GM12878 (cell line): ENCODE measurements at regions not wholly inside any gene's neighbourhood (a gene's known extent, or its start where the extent isn't known, plus 50 kb on each side); places are given as distances from the start of the nearest gene placed in this dataset.
"Not testable (repeated sequence)": the region's sequence is repeated elsewhere in the genome, so short reads cannot be mapped to it uniquely, and the experiment has no call there.

Experiments
- ATAC-seq: fragments of 200-7000 bp; cut with Tn5 transposase; 3 replicates; pipeline ENCODE4 v1.9.1; 2020; ENCODE audit warnings: mild to moderate bottlenecking, moderate library complexity
- BruUV-seq: library from RNA; stranded (reverse); fragments of 400-500 nt; replicated peaks from 2 replicates; lab custom pipeline; 2021; lab: Mats Ljungman, UMichigan
- CTCF ChIA-PET: fragments of 300-600 bp; sonication (Branson Sonifier 250); formaldehyde crosslinking; extraction: SDS; loops from one replicate; lab custom pipeline; 2021; ENCODE audit warnings: inconsistent platforms; lab: Yijun Ruan, JAX
- POLR2A ChIA-PET: fragments of 350-600 bp; formaldehyde crosslinking; extraction: SDS; loops from one replicate; lab custom pipeline; 2021; ENCODE audit warnings: inconsistent platforms; lab: Charles Lee
- RAD21 ChIA-PET: fragments of 300-600 bp; sonication (Branson Sonifier 250); formaldehyde crosslinking; loops from one replicate; lab custom pipeline; 2023; ENCODE audit warnings: antibody characterized with exemption; ENCODE audit not compliant: unreplicated experiment; lab: Charles Lee
- SMC1A ChIA-PET: fragments of 300-600 bp; sonication (Branson Sonifier 250); formaldehyde crosslinking; loops from one replicate; lab custom pipeline; 2023; ENCODE audit not compliant: unreplicated experiment, uncharacterized antibody; lab: Charles Lee
- DNase-seq: peaks from one replicate; pipeline ENCODE4 v3.0.0-alpha.2; 2011; ENCODE audit warnings: low read depth, low spot score
- FAIRE-seq: peaks from 3 replicates; lab custom pipeline; 2011; peaks lifted over from hg19 to GRCh38; lab: Jason Lieb, UNC
- H2AFZ ChIP-seq: 2 replicates; pipeline ENCODE4 v1.6.0; 2011; ENCODE audit warnings: low read depth, low read length, control low read depth; ENCODE audit not compliant: control insufficient read depth
- H3K27ac ChIP-seq: 2 replicates; pipeline ENCODE4 v1.5.1; 2011; ENCODE audit warnings: control low read depth; ENCODE audit not compliant: control insufficient read depth, insufficient read depth
- H3K27me3 ChIP-seq, 2 experiments: replicated peaks in 1 of 2; 2 replicates each; pipeline versions ENCODE4 v1.6.0 to v1.6.1; 2011; ENCODE audit warnings: low read length in 1 of 2; ENCODE audit not compliant: control insufficient read depth in 2 of 2, insufficient read depth in 2 of 2
- H3K36me3 ChIP-seq, 2 experiments: 2 replicates each; pipeline ENCODE4 v1.5.1; 2011; ENCODE audit warnings: low read length in 1 of 2; ENCODE audit not compliant: control insufficient read depth in 2 of 2, insufficient read depth in 2 of 2
- H3K4me1 ChIP-seq: 2 replicates; pipeline ENCODE4 v1.6.1; 2011; ENCODE audit warnings: mild to moderate bottlenecking, low read length, moderate library complexity, mixed read lengths; ENCODE audit not compliant: control insufficient read depth, insufficient read depth
- H3K4me2 ChIP-seq: 2 replicates; pipeline ENCODE4 v1.6.0; 2011; ENCODE audit warnings: control low read depth; ENCODE audit not compliant: control insufficient read depth, insufficient read depth
- H3K4me3 ChIP-seq: fragments of 200-600 bp; sonication (generic); 2 replicates; pipeline ENCODE4 v1.5.1; 2016
- H3K79me2 ChIP-seq: 2 replicates; pipeline ENCODE4 v1.6.0; 2011; ENCODE audit warnings: low read length; ENCODE audit not compliant: control insufficient read depth, insufficient read depth
- H3K9ac ChIP-seq: 2 replicates; pipeline ENCODE4 v1.8.0; 2011; ENCODE audit warnings: low read length, control low read depth, mixed read lengths; ENCODE audit not compliant: control insufficient read depth, insufficient read depth
- H3K9me3 ChIP-seq: replicated peaks from 3 replicates; pipeline ENCODE4 v1.5.1; 2011; ENCODE audit warnings: mild to moderate bottlenecking, low read length; ENCODE audit not compliant: control insufficient read depth, insufficient read depth
- H4K20me1 ChIP-seq: 2 replicates; pipeline ENCODE4 v1.6.0; 2011; ENCODE audit not compliant: control insufficient read depth, insufficient read depth
- KDM1A ChIP-seq: fragments of 200-600 bp; sonication (generic); IDR thresholded peaks from 2 replicates; pipeline ENCODE4 v1.6.1; 2016; ENCODE audit warnings: borderline replicate concordance
- KLF5 ChIP-seq: fragments of 450-650 bp; IDR thresholded peaks from 2 replicates; pipeline ENCODE4 v1.6.1; 2014; ENCODE audit warnings: mild to moderate bottlenecking; ENCODE audit not compliant: partially characterized antibody
- LARP7 ChIP-seq: fragments of 450-650 bp; IDR thresholded peaks from 2 replicates; pipeline ENCODE4 v1.6.1; 2017; ENCODE audit warnings: mild to moderate bottlenecking
- NFXL1 ChIP-seq: fragments of 450-650 bp; IDR thresholded peaks from 2 replicates; pipeline ENCODE4 v1.6.1; 2017; ENCODE audit warnings: antibody characterized with exemption, mild to moderate bottlenecking, borderline replicate concordance
- NR2C2 ChIP-seq: IDR thresholded peaks from 2 replicates; pipeline ENCODE4 v1.6.1; 2011; ENCODE audit warnings: borderline replicate concordance, low read depth; ENCODE audit not compliant: control insufficient read depth, insufficient read length
- WGBS: methylation state at CpG from one replicate; pipeline ENCODE4 v1.1.6; 2016; ENCODE audit warnings: low lambda C conversion rate; ENCODE audit not compliant: insufficient replicate concordance, insufficient coverage; ENCODE audit errors: missing lambda C conversion rate; 5-methylcytosine and 5-hydroxymethylcytosine counted together
- in situ Hi-C: fragments of 300-500 bp; cut with MboI; formaldehyde crosslinking; loops from 9 replicates; pipeline ENCODE4 v1.14.3; 2018; ENCODE audit warnings: mixed read lengths
- intact Hi-C: fragments of 100-400 bp; cut with micrococcal nuclease; formaldehyde crosslinking; loops from one replicate; pipeline ENCODE4 v1.14.2; 2022; ENCODE audit not compliant: unreplicated experiment
- TF ChIP-seq, protein P1 (sequence below): fragments of 450-650 bp; IDR thresholded peaks from 2 replicates; pipeline ENCODE4 v1.6.1; 2017; ENCODE audit warnings: mild to moderate bottlenecking, low read depth, inconsistent platforms; ENCODE audit not compliant: poor library complexity, severe bottlenecking
- TF ChIP-seq, protein P2 (sequence below), 3 experiments: IDR thresholded peaks in 2 of 3; conservative IDR thresholded peaks in 1 of 3; 2 replicates each; pipeline ENCODE4 v1.5.1; 2011; ENCODE audit warnings: low read depth in 3 of 3, low read length in 3 of 3, mild to moderate bottlenecking in 3 of 3, control low read depth in 2 of 3, moderate library complexity in 2 of 3, inconsistent platforms in 1 of 3, mixed read lengths in 1 of 3; ENCODE audit not compliant: control insufficient read depth in 2 of 3, insufficient read depth in 1 of 3; ENCODE audit errors: extremely low read depth in 1 of 3

DNA sequence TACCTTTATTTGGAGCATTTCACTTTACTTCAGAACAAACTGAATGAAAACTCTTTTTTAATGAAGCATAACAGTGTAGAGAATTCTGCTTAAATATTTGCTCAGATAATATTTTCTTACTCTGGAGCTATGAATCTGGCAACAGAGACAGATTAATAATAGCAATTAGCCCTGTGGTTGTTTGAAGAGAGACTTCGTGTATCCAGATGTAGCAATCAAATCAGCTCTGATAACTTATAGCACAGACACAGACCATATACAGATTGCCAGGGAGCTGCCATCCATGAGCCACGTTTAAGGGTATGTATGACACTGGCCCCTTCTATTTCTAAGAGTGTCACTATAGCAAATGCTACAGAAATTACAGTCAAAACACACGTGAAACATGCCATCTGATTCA, 146.6 kb downstream of the EXOC5 start:
- Histone ChIP-seq H4K20me1 (no peaks in the 10 kb centered on the region), H3K4me1 (no peaks in the 10 kb centered on the region), H3K9ac (no peak overlapping the region), H3K9me3 (no peaks in the 10 kb centered on the region), H3K79me2 (no peaks in the 10 kb centered on the region), H3K36me3 (no peaks in the 10 kb centered on the region), H3K4me3 (no peak overlapping the region), H3K27ac (no peak overlapping the region), H3K27me3 (no peaks in the 10 kb centered on the region), H3K4me2 (no peak overlapping the region), H2AFZ (no peak overlapping the region)
- ChIA-PET SMC1A (interaction anchor here (0.9 kb wide), 1 partner anchor 24 kb away, joined by 3 read pairs; no protein-coding TSS in a partner anchor), POLR2A (no interaction called here), RAD21 (no interaction called here), CTCF (no interaction called here)
- FAIRE-seq (no peak), ATAC-seq (no peak), DNase-seq (no peak)
- no peak for TF ChIP-seq KDM1A
- TF ChIP-seq, protein P1, sequence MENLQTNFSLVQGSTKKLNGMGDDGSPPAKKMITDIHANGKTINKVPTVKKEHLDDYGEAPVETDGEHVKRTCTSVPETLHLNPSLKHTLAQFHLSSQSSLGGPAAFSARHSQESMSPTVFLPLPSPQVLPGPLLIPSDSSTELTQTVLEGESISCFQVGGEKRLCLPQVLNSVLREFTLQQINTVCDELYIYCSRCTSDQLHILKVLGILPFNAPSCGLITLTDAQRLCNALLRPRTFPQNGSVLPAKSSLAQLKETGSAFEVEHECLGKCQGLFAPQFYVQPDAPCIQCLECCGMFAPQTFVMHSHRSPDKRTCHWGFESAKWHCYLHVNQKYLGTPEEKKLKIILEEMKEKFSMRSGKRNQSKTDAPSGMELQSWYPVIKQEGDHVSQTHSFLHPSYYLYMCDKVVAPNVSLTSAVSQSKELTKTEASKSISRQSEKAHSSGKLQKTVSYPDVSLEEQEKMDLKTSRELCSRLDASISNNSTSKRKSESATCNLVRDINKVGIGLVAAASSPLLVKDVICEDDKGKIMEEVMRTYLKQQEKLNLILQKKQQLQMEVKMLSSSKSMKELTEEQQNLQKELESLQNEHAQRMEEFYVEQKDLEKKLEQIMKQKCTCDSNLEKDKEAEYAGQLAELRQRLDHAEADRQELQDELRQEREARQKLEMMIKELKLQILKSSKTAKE, result no peak
- TF ChIP-seq, protein P2, sequence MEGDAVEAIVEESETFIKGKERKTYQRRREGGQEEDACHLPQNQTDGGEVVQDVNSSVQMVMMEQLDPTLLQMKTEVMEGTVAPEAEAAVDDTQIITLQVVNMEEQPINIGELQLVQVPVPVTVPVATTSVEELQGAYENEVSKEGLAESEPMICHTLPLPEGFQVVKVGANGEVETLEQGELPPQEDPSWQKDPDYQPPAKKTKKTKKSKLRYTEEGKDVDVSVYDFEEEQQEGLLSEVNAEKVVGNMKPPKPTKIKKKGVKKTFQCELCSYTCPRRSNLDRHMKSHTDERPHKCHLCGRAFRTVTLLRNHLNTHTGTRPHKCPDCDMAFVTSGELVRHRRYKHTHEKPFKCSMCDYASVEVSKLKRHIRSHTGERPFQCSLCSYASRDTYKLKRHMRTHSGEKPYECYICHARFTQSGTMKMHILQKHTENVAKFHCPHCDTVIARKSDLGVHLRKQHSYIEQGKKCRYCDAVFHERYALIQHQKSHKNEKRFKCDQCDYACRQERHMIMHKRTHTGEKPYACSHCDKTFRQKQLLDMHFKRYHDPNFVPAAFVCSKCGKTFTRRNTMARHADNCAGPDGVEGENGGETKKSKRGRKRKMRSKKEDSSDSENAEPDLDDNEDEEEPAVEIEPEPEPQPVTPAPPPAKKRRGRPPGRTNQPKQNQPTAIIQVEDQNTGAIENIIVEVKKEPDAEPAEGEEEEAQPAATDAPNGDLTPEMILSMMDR (IDR thresholded peaks at IDR 0.05 in 2 of 3, conservative IDR thresholded peaks at IDR 0.05 in 1 of 3; ENCODE audit: control insufficient read depth in 2 of 3, extremely low read depth in 1 of 3, insufficient read depth in 1 of 3, low read depth in 3 of 3, low read length in 3 of 3), result no peak
- TF ChIP-seq NFXL1, result no peak
- TF ChIP-seq KLF5, result no peak
- no peak for TF ChIP-seq NR2C2
- no peak for TF ChIP-seq LARP7
- BruUV-seq, result no TSS peak
- 0% methylated on average over 3 of the region's 3 CpGs for WGBS
- in situ Hi-C loops, result no loop called here
- intact Hi-C loops, result no loop called here

DNA sequence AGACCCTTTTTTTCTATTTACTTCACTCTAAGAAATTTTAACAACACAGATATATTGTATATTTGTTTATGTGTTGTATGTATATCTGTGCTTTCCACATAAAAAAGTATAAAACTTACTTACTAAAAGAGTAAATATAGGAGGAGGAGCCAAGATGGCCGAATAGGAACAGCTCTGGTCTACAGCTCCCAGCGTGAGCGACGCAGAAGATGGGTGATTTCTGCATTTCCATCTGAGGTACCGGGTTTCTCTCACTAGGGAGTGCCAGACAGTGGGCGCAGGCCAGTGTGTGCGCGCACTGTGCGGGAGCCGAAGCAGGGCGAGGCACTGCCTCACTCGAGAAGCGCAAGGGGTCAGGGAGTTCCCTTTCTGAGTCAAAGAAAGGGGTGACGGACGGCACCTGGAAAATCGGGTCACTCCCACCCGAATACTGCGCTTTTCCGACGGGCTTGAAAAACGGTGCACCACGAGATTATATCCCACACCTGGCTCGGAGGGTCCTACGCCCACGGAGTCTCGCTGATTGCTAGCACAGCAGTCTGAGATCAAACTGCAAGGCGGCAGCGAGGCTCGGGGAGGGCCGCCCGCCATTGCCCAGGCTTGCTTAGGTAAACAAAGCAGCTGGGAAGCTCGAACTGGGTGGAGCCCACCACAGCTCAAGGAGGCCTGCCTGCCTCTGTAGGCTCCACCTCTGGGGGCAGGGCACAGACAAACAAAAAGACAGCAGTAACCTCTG, 156.5 kb downstream of the EXOC5 start:
- H3K27ac ChIP-seq, RAD21 ChIA-PET, H3K9ac ChIP-seq, H4K20me1 ChIP-seq, BruUV-seq, H3K79me2 ChIP-seq, FAIRE-seq, POLR2A ChIA-PET, in situ Hi-C loops, H3K9me3 ChIP-seq, H3K36me3 ChIP-seq, SMC1A ChIA-PET, intact Hi-C loops, H3K4me2 ChIP-seq, H3K4me1 ChIP-seq, CTCF ChIA-PET, H3K4me3 ChIP-seq, H2AFZ ChIP-seq, H3K27me3 ChIP-seq, DNase-seq, ATAC-seq: not testable (repeated sequence)
- WGBS, result 59% methylated on average over 14 of the region's 32 CpGs
